ENCODE measurements at regions not wholly inside any gene's neighbourhood (a gene's known extent, or its start where the extent isn't known, plus 50 kb on each side); places are given as distances from the start of the nearest gene placed in this dataset.

DNA sequence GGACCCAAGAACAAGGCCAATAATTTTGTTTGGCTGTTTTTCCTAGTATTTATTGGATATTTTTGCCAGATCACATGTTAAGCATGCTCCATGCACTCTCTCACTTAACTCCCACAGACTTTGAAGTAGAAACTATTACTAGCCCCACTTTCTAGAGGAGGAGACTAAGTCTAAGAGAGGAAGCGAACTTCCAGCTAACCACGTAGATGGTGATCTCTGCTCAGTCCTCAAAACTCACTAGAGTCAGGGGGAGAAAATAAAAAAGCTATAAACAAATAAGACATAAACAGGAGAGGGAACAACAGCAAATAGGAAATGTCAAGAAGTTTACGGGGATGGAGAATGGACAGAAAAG, 481.0 kb upstream of the PROK2 start:
- Histone ChIP-seq H2AFZ (ENCODE audit: low read depth, low read length) (no peak overlapping the region), H3K27me3 (ENCODE audit: insufficient read depth, low read length) (no peaks in the 10 kb centered on the region), H3K4me3 (ENCODE audit: low read length) (no peak overlapping the region), H3K9me3 (ENCODE audit: low read length) (no peaks in the 10 kb centered on the region), H3K4me1 (ENCODE audit: insufficient read depth, low read length) (peaks cover 10% of the 10 kb centered on the region), H3K36me3 (ENCODE audit: insufficient read depth, low read length) (no peaks in the 10 kb centered on the region)

DNA sequence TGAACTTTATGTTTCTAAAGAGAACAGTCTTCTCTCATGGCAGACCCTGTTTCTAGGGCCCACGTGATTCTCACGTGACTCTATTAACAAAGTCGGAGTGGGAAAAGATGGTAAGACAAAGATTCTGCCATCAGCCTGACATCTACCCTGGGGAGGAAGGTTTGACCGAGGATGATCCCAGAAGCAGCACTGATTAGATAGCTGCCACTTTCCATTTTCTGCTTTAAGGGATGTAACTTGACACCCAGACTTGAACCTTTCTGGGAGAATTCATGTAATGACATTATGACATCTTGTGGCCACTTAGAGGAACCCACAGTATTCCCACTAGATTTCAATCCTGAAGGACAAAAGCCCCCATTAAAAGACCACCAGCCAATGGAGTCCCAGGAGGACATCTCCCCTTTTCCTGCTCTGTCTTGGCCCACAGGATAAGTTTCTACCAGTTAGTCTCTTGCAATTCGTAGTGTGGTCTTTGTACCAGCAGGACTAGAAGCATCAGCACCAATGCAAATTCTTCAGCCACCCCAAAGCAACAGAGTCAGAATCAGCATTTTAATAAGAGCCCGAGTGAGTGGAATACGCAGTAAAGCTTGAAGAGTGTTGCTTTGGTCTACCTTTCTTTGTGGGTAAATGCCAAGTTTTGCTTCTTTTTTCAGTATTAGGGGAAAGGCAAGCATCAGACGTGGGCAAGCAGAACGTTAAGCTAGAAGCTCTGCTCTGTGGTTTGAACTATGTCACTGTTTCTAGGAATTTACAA, 480.5 kb upstream of the PROK2 start:
- Histone ChIP-seq H3K27me3 (ENCODE audit: insufficient read depth, low read length) (no peaks in the 10 kb centered on the region), H3K4me3 (ENCODE audit: low read length) (no peak overlapping the region), H3K4me1 (ENCODE audit: insufficient read depth, low read length) (peaks cover 10% of the 10 kb centered on the region), H2AFZ (ENCODE audit: low read depth, low read length) (no peak overlapping the region), H3K36me3 (ENCODE audit: insufficient read depth, low read length) (no peaks in the 10 kb centered on the region), H3K9me3 (ENCODE audit: low read length) (no peaks in the 10 kb centered on the region)

DNA sequence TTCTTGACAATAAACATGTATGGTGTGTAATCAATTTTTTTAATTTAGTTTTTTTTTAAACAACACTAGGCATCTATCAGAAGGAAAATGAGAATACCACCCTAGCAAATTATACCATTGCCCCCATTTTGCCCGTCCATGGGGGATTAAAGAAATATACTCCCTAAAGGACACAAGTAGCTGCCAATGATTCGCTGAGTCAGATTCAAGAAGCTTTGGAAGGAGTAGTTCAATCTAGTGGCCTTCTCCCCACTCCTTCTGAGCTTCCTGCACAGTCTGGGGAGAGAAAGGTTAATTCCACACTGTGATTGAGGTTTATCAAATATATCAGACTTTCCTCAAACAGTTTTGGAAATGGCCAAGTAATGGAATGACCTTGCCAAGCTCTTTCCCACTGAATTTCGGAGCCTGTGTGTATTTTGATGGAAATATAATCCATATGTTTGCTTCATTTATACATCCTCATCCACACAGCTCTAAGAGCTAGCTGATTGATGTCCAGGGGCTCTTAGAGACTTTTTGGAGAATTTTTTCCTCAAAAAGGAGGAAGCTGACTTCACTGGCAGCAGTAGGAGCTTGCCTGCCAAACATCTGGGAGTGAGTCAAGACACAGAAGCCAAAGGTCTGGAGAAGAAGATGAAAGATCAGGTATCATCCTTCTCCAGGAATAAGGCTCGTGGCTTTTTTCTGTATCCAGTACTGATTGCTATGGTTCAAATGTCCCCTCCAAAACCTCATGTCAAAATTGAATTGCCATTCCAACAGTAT, 478.5 kb upstream of the PROK2 start:
- H3K9me3 ChIP-seq (ENCODE audit: low read length), result no peaks in the 10 kb centered on the region
- H3K27me3 ChIP-seq (ENCODE audit: insufficient read depth, low read length), result peaks cover 4% of the 10 kb centered on the region
- H3K4me1 ChIP-seq (ENCODE audit: insufficient read depth, low read length), result peaks cover 4% of the 10 kb centered on the region
- no peak overlapping the region for H2AFZ ChIP-seq (ENCODE audit: low read depth, low read length)
- no peaks in the 10 kb centered on the region for H3K36me3 ChIP-seq (ENCODE audit: insufficient read depth, low read length)
- no peak overlapping the region for H3K4me3 ChIP-seq (ENCODE audit: low read length)

DNA sequence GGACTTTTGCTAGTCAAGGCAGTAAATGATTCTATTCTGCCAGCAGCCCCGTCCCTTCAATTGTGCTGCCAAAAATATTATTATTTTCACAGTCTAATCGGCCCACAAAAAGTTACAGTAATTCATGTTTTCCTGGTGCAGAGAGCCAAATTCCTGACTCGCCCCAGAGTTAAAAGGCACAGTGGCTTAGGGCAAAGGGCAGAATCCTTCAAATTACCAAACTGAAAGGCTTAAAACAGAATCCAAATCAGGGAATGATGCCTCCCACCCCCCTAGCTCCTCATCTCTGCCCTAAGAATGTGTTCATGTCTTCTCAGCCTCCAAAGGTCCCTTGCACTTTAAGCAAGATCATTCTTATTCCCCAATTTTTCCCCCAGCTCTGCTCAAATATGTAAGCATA, 477.8 kb upstream of the PROK2 start:
- Histone ChIP-seq H3K4me1 (ENCODE audit: insufficient read depth, low read length) (peaks cover 6% of the 10 kb centered on the region), H3K27me3 (ENCODE audit: insufficient read depth, low read length) (peaks cover 4% of the 10 kb centered on the region), H3K9me3 (ENCODE audit: low read length) (no peaks in the 10 kb centered on the region), H2AFZ (ENCODE audit: low read depth, low read length) (no peak overlapping the region), H3K4me3 (ENCODE audit: low read length) (no peak overlapping the region), H3K36me3 (ENCODE audit: insufficient read depth, low read length) (no peaks in the 10 kb centered on the region)

DNA sequence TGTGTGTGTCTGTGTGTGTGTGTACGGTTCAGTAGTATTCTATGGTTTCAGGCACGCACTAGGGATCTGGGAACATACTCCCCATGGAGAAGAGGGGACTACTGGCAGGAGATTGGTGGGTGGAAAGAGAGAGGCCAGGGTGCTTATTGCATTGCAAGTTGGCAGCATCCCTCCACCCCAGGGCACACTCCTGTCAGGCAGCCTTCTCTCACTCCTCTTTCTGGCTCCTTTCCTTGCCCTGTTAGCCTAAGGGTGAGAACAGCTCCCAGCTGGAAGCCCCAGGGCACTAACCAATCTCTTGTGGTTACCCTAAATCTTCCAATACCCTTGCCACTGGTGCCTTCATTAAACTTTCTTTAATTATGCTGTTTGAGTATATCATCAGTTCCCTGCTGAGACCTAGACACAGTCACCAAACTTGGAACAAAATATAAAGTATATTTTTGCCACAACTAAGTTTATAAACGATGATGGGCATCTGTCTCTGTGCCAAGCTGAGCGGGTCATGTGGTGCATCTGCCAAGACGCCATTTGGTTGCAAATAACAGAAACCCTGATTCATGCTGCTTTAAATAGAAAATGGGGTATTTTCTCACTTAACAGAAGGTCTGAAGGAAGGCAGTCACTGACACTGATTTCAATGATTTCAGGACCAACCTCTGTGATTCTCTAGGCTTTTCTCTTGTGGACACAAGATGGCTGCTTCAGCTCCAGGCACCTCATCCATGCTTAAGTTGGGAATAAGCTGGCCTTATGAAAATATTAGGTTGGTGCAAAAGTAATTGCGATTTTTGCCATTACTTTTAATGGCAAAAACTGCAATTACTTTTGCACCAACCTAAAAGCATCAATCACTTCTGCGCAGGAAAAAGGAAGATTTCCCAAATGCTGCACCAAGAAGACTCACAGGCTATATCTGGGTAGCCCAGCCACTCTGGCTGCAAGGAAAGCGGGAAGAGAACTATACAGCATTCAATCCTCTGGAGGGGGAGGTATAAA, 476.9 kb upstream of the PROK2 start:
- no peak overlapping the region for H3K4me3 ChIP-seq (ENCODE audit: low read length)
- peaks cover 4% of the 10 kb centered on the region for H3K27me3 ChIP-seq (ENCODE audit: insufficient read depth, low read length)
- H3K4me1 ChIP-seq (ENCODE audit: insufficient read depth, low read length), result peaks cover 11% of the 10 kb centered on the region
- H3K9me3 ChIP-seq (ENCODE audit: low read length), result no peaks in the 10 kb centered on the region
- no peak overlapping the region for H2AFZ ChIP-seq (ENCODE audit: low read depth, low read length)
- no peaks in the 10 kb centered on the region for H3K36me3 ChIP-seq (ENCODE audit: insufficient read depth, low read length)

DNA sequence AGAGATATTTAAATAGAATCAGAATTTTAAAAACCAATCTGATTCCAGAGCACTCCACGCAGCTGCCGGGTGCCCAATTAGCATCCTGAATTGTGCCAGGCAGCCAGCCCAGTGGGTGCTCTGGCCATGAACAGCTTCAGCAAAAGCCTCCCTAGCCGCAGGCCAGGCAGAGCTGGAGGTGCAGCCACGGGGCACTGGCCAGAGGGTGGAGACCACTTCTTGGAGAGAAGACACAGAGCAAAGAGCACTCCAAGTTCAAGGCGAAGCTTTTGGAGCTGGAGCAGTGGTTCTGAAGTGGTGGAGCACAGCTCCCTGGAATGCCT, 475.6 kb upstream of the PROK2 start:
- Histone ChIP-seq H3K36me3 (ENCODE audit: insufficient read depth, low read length) (no peaks in the 10 kb centered on the region), H3K27me3 (ENCODE audit: insufficient read depth, low read length) (peaks cover 4% of the 10 kb centered on the region), H3K4me1 (ENCODE audit: insufficient read depth, low read length) (peaks cover 18% of the 10 kb centered on the region), H3K9me3 (ENCODE audit: low read length) (no peaks in the 10 kb centered on the region), H2AFZ (ENCODE audit: low read depth, low read length) (no peak overlapping the region), H3K4me3 (ENCODE audit: low read length) (no peak overlapping the region)

DNA sequence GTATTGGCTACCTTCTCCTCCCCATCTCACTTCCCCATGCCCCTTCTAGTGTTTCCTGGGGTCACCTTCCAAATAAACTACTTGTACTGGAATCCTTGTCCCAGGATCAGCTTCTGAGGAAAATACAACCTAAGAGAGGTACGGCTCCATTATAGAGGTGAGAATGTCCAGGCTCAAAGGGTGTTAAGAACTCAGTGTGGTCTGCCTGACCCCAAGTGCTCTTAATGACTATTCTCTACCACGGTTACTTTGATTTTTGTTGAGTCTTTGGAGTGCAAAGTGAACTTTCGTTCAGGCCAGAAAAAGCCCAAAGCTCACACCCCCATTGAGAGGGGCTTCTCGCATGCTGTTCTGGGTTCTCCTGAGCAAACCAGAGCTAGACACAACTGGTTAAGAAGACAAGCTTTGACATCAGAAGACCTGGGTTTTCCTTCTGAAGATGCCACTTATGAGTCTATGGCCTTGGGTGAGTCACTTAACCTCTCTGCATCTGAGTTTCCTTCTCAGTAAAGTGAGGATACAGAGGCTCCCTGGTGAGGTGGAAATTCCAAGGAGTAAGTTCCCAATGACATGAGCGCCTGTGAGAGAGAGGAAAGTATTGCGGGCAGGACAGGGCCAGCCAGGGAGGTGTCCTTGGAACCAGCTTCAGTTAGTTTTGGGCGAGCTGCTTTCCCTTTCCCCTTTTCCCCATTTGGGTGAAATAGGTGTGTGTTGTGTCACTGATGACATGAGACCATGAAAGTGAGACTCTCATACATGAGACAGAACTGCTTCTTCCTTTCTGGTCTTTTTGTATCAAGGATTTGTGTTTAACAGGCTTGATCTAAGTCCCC, 475.0 kb upstream of the PROK2 start:
- H2AFZ ChIP-seq (ENCODE audit: low read depth, low read length), result no peak overlapping the region
- H3K36me3 ChIP-seq (ENCODE audit: insufficient read depth, low read length), result no peaks in the 10 kb centered on the region
- H3K27me3 ChIP-seq (ENCODE audit: insufficient read depth, low read length), result peaks cover 4% of the 10 kb centered on the region
- H3K9me3 ChIP-seq (ENCODE audit: low read length), result no peaks in the 10 kb centered on the region
- peaks cover 24% of the 10 kb centered on the region for H3K4me1 ChIP-seq (ENCODE audit: insufficient read depth, low read length)
- no peak overlapping the region for H3K4me3 ChIP-seq (ENCODE audit: low read length)

DNA sequence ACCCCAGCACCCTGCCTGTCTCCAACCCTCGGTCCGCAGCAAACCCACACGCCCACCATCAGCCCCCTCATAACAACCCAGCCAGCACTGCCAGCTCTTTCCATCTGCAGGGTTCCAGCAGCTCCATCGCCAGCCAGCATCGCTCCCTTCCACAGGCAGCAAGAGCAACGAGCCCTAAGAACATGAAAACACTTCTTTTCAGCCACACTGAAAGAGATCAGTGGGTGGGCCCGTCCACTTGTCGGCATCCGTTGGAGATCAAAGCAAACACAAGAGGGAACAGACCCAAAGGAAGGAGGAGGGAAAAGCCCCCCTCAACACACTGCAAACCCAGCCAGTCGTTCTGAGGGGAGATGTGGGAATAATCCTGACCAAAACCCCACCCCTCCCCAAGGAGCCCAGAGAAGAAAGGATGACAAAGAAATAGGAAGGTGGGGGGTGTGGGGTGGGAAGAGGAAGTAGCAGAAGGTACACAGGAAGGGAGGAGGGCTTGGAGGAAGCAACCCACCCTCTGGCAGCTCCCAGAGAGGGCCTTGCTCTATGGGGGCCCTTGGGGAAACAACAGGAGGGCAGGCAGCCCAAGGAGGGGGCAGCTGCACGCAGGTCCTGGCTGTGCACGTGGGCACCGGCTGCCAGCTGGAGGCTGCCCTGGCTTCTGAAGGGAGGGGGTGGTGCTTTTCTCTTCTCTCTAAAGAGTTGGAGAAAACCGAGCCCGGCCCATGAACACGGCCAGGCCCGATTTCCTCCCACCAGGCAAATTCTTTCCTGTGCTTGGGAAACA, 473.6 kb upstream of the PROK2 start:
- Histone ChIP-seq H3K4me1 (ENCODE audit: insufficient read depth, low read length) (peaks cover 26% of the 10 kb centered on the region), H3K27me3 (ENCODE audit: insufficient read depth, low read length) (peaks cover 4% of the 10 kb centered on the region), H3K4me3 (ENCODE audit: low read length) (no peak overlapping the region), H3K9me3 (ENCODE audit: low read length) (no peaks in the 10 kb centered on the region), H2AFZ (ENCODE audit: low read depth, low read length) (no peak overlapping the region), H3K36me3 (ENCODE audit: insufficient read depth, low read length) (no peaks in the 10 kb centered on the region)

DNA sequence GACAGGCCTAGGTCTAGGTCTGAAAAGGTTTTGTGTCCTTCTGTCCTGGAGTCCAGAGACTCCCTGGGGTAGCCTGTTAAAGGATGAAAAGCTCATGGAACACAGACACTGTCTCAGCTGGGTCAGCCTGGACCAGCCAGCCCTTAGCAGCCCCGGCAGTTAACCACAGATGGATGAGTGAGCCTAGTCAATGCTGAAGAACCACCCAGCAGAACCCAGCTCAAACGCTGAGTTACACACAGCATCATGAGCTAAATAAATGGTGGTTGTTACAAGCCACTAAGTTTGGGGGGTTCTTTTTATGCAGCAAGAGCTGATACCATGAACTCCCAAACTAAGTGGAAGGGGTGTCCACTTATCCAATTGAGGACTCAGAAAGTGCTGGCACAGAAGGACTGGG, 472.8 kb upstream of the PROK2 start:
- Histone ChIP-seq H3K4me1 (ENCODE audit: insufficient read depth, low read length) (peaks cover 26% of the 10 kb centered on the region), H3K4me3 (ENCODE audit: low read length) (no peak overlapping the region), H2AFZ (ENCODE audit: low read depth, low read length) (no peak overlapping the region), H3K36me3 (ENCODE audit: insufficient read depth, low read length) (no peaks in the 10 kb centered on the region), H3K27me3 (ENCODE audit: insufficient read depth, low read length) (peaks cover 4% of the 10 kb centered on the region), H3K9me3 (ENCODE audit: low read length) (no peaks in the 10 kb centered on the region)

DNA sequence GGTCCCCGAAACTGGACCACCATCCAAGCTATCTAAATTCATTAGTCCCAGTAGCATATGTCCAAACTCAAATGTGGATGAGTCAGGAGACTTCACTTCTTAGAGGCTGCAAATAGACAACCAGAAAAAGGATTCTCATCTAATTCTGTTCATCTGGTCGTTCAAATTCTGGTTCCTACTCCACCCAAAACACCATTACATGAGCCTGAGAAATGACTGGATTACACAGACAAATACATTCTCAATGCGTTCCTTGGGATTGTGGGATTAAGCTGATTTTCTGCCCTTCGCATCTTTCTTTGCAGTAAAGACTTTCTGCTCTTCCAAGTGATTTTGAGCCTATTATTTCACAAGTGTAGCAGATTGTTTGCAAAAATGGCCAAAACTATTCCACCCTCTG, 472.3 kb upstream of the PROK2 start:
- Histone ChIP-seq H3K27me3 (ENCODE audit: insufficient read depth, low read length) (peaks cover 4% of the 10 kb centered on the region), H2AFZ (ENCODE audit: low read depth, low read length) (no peak overlapping the region), H3K36me3 (ENCODE audit: insufficient read depth, low read length) (no peaks in the 10 kb centered on the region), H3K9me3 (ENCODE audit: low read length) (no peaks in the 10 kb centered on the region), H3K4me3 (ENCODE audit: low read length) (no peak overlapping the region), H3K4me1 (ENCODE audit: insufficient read depth, low read length) (peaks cover 26% of the 10 kb centered on the region)

DNA sequence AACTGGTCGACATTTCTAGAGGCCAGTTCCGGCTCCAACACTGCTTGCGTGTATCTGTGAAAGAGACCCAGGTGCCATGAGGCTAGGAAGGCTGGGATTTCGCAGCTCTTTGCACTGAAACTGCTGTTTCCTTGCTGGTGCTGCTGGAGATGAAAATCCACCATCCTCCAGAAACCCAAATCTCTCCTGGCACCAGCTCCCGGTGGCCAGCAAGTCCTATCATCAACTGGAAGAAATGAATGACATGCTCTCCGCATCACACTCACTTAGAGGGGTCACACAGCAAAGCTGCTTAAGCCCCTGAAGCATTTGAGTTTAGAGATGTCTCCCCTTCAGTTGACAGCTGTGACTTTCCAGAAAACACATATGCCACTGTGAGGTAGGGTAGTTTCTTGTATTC, 471.8 kb upstream of the PROK2 start:
- Histone ChIP-seq H3K4me1 (ENCODE audit: insufficient read depth, low read length) (peaks cover 26% of the 10 kb centered on the region), H3K4me3 (ENCODE audit: low read length) (no peak overlapping the region), H2AFZ (ENCODE audit: low read depth, low read length) (no peak overlapping the region), H3K27me3 (ENCODE audit: insufficient read depth, low read length) (peaks cover 4% of the 10 kb centered on the region), H3K36me3 (ENCODE audit: insufficient read depth, low read length) (no peaks in the 10 kb centered on the region), H3K9me3 (ENCODE audit: low read length) (no peaks in the 10 kb centered on the region)

Measured in neuron (in vitro differentiated cells).